Lower leg skin (tissue), 3 donors: ENCODE measurements at regions not wholly inside any gene's neighbourhood (a gene's known extent, or its start where the extent isn't known, plus 50 kb on each side); places are given as distances from the start of the nearest gene placed in this dataset.

Experiments
- POLR2A ChIP-seq, 2 donors: fragments of 450-650 bp; IDR thresholded peaks; one replicate each; pipeline ENCODE4 v1.6.1; 2016 to 2017; ENCODE audit warnings: antibody characterized with exemption in 2 of 2, mild to moderate bottlenecking in 1 of 2, moderate library complexity in 1 of 2
- TF ChIP-seq, protein P1 (sequence below), 3 donors: fragments of 450-650 bp; IDR thresholded peaks; one replicate each; pipeline ENCODE4 v1.5.1; 2016; ENCODE audit warnings: antibody characterized with exemption in 3 of 3, mild to moderate bottlenecking in 3 of 3, moderate library complexity in 2 of 3

DNA sequence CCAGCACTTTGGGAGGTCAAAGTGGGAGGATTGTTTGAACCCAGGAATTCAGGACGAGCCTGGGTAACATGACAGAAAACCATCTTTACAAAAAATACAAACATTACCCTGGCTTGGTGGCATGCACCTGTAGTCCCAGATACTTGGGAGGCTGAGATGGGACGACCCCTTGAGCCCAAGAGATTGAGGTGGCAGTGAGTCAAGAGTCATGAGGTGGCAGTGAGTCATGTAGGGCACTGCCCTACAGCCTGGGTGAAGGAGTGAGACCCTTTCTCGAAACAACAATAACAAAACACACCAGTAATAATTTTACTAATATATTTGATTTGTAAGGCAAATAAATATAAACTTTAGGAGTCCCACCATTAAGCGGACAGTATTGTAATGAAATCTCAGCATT lies 1906.2 kb downstream of the NCAM2 start:
- TF ChIP-seq, protein P1, sequence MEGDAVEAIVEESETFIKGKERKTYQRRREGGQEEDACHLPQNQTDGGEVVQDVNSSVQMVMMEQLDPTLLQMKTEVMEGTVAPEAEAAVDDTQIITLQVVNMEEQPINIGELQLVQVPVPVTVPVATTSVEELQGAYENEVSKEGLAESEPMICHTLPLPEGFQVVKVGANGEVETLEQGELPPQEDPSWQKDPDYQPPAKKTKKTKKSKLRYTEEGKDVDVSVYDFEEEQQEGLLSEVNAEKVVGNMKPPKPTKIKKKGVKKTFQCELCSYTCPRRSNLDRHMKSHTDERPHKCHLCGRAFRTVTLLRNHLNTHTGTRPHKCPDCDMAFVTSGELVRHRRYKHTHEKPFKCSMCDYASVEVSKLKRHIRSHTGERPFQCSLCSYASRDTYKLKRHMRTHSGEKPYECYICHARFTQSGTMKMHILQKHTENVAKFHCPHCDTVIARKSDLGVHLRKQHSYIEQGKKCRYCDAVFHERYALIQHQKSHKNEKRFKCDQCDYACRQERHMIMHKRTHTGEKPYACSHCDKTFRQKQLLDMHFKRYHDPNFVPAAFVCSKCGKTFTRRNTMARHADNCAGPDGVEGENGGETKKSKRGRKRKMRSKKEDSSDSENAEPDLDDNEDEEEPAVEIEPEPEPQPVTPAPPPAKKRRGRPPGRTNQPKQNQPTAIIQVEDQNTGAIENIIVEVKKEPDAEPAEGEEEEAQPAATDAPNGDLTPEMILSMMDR (IDR thresholded peaks at IDR 0.05), result no peak
- TF ChIP-seq POLR2A (IDR thresholded peaks at IDR 0.05), result no peak
